AG10803 (cell line): ENCODE measurements at regions not wholly inside any gene's neighbourhood (a gene's known extent, or its start where the extent isn't known, plus 50 kb on each side); places are given as distances from the start of the nearest gene placed in this dataset.

Source experiments
- DNase-seq: peaks from one replicate; pipeline ENCODE4 v3.0.0; 2010; ENCODE audit warnings: low read depth
- H3K4me3 ChIP-seq: 2 replicates; pipeline ENCODE4 v1.5.1; 2011; ENCODE audit warnings: mild to moderate bottlenecking, low read length, control low read depth
- CTCF ChIP-seq: conservative IDR thresholded peaks from 2 replicates; pipeline ENCODE4 v1.5.1; 2011; ENCODE audit warnings: mild to moderate bottlenecking, low read length, control low read depth, inconsistent platforms

- TF ChIP-seq CTCF = no peak
- H3K4me3 ChIP-seq = no peak overlapping the region
- no peak for DNase-seq
Observed at GRCh38 chr12:77766224-77766623, 64.5 kb upstream of the NAV3 start.

- no peak for TF ChIP-seq CTCF
- no peak for DNase-seq
- no peak overlapping the region for H3K4me3 ChIP-seq
Observed at GRCh38 chr12:77761286-77761685, 69.4 kb upstream of the NAV3 start.

DNA sequence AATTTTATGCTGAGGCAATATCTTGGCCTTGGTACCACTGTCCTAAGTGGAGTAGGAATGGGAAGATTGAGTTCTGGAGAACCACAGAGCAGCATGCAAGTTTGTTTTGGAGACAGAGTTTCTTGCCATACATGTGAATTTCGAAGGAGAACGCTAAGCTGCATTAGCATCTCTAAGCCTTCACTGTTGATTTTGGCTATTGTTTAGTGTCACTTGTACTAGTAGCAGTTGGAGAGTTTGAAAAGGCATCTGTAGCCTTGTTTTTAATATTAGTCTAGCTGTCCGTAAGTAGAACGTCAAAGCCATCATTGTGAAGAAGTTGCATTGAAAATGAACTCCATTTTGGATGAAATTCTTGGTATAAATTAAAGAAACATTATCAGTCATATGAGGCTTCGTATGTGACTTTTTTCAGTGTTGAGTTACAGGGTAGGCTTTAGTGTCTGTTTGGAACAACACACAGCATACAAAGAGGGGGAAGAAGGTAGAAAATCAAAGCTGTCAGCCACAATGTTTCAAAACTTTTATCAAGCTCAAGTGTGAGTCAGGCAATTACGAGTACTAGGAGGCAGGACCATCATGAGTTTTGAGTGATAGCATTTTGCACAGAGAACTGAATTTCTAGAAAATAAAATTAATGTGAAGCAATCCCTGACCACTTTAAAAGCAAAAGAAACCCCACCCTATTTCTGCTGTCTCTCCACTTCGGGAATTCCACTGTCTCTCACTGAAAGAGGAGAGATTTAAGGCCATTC, 70.2 kb upstream of the NAV3 start:
- no peak overlapping the region for H3K4me3 ChIP-seq
- DNase-seq = no peak
- no peak for TF ChIP-seq CTCF

- no peak for DNase-seq
- no peak overlapping the region for H3K4me3 ChIP-seq
- no peak for TF ChIP-seq CTCF
Observed at GRCh38 chr12:77754086-77754485, 76.6 kb upstream of the NAV3 start.

DNA sequence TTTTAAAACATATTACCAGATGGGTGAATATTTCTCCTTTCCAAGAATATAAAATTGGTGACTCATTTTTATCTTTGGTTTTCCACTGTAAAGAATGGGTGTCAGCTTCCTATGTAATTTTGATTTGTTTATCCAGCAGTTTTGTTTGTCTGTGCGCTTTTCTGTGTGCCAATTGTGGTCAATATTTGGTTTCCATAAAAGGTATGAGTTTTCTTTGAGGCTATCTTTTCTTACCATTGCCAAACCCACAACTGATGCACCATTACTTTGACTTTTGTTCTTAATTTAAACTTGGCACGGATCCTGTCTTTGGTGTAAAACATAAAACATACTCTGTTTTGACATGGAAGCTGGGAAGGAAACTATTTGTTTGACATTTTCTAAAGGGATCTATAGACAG, 78.8 kb upstream of the NAV3 start:
- DNase-seq = peak; percentile 10
- no peak overlapping the region for H3K4me3 ChIP-seq
- TF ChIP-seq CTCF = no peak

GRCh38 chr12:77746096-77746495, 84.6 kb upstream of the NAV3 start:
- DNase-seq = peak; percentile 36
- no peak for TF ChIP-seq CTCF
- no peak overlapping the region for H3K4me3 ChIP-seq

- DNase-seq = no peak
- H3K4me3 ChIP-seq = no peak overlapping the region
- TF ChIP-seq CTCF = no peak
Observed at GRCh38 chr12:77745624-77746023, 85.1 kb upstream of the NAV3 start.
